Subcutaneous abdominal adipose tissue (tissue), 5 donors: ENCODE measurements at regions not wholly inside any gene's neighbourhood (a gene's known extent, or its start where the extent isn't known, plus 50 kb on each side); places are given as distances from the start of the nearest gene placed in this dataset.
"Not testable (repeated sequence)": the region's sequence is repeated elsewhere in the genome, so short reads cannot be mapped to it uniquely, and the experiment has no call there.

Experiments
- H3K27ac ChIP-seq: one replicate; pipeline ENCODE4 v1.7.0; 2013; ENCODE audit warnings: low read depth, mild to moderate bottlenecking, inconsistent platforms, low read length, moderate library complexity
- H3K27me3 ChIP-seq, 5 donors: one replicate each; pipeline ENCODE4 v1.7.0; 2013; ENCODE audit warnings: low read length in 5 of 5, inconsistent platforms in 1 of 5; ENCODE audit not compliant: control insufficient read depth in 5 of 5, insufficient read depth in 4 of 5
- H3K36me3 ChIP-seq, 5 donors: one replicate each; pipeline ENCODE4 v1.7.0; 2013; ENCODE audit warnings: low read length in 5 of 5; ENCODE audit not compliant: control insufficient read depth in 5 of 5, insufficient read depth in 5 of 5
- H3K4me1 ChIP-seq, 5 donors: one replicate each; pipeline ENCODE4 v1.7.0; 2013; ENCODE audit warnings: low read length in 5 of 5, mild to moderate bottlenecking in 3 of 5, moderate library complexity in 1 of 5; ENCODE audit not compliant: control insufficient read depth in 5 of 5, insufficient read depth in 5 of 5
- H3K4me3 ChIP-seq, 5 donors: one replicate each; pipeline ENCODE4 v1.7.0; 2013; ENCODE audit warnings: low read length in 5 of 5, low read depth in 1 of 5
- H3K9ac ChIP-seq, 5 donors: one replicate each; pipeline ENCODE4 v1.7.0; 2013; ENCODE audit warnings: low read length in 5 of 5, mild to moderate bottlenecking in 4 of 5, moderate library complexity in 3 of 5
- H3K9me3 ChIP-seq, 5 donors: one replicate each; pipeline ENCODE4 v1.7.0; 2013; ENCODE audit warnings: low read length in 5 of 5; ENCODE audit not compliant: control insufficient read depth in 5 of 5
- donor health status: healthy.
- donor health status: healthy.
- donor health status: healthy.
- donor health status: healthy.
- donor health status: healthy.

GRCh38 chr14:48251290-48251689 is 575.9 kb upstream of the MDGA2 start:
- no peak overlapping the region for H3K9ac ChIP-seq
- H3K9me3 ChIP-seq = no peaks in the 10 kb centered on the region
- no peak overlapping the region for H3K27ac ChIP-seq
- H3K36me3 ChIP-seq = no peaks in the 10 kb centered on the region
- no peaks in the 10 kb centered on the region for H3K4me1 ChIP-seq
- H3K4me3 ChIP-seq = no peak overlapping the region
- H3K27me3 ChIP-seq = no peaks in the 10 kb centered on the region

DNA sequence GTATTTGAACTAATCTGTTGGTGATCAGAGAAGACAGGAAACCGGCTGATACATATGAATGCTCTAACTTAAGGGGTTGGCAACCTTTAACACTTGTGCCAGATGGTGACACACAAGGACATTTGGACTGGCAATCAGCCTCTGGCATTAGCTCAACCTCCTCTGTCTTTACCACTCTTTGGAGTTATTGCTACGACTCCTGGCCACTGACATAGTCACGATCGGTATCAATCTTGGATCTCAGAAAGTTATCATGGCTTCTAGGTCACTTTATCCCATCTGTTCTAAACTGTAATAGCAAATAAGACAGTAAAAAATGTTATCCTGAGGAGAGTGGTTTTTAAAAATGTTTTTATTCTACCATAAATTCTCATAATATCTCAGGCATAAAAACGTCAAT is 575.2 kb upstream of the MDGA2 start:
- Histone ChIP-seq H3K27me3 (no peaks in the 10 kb centered on the region), H3K27ac (no peak overlapping the region), H3K9ac (no peak overlapping the region), H3K9me3 (no peaks in the 10 kb centered on the region), H3K4me3 (no peak overlapping the region), H3K4me1 (no peaks in the 10 kb centered on the region), H3K36me3 (no peaks in the 10 kb centered on the region)

DNA sequence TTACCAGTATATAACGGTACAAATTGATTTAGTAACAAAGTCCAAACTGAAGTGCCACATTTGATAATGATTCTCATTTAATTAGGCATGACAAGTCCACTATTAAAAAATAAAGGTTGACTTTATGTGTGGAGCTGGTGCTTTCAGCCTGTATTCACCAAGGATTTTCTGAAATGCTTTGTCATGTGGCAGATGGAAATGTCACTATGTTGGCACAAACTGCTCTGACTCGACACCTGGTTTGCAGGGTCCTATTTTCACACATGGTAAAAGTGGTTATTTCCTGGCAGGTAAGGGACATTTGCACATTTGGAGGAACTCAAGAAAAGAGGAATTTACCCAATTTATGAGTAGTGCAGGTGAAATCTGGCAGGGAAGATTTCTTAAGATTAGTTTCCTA is 572.6 kb upstream of the MDGA2 start:
- no peak overlapping the region for H3K4me3 ChIP-seq

DNA sequence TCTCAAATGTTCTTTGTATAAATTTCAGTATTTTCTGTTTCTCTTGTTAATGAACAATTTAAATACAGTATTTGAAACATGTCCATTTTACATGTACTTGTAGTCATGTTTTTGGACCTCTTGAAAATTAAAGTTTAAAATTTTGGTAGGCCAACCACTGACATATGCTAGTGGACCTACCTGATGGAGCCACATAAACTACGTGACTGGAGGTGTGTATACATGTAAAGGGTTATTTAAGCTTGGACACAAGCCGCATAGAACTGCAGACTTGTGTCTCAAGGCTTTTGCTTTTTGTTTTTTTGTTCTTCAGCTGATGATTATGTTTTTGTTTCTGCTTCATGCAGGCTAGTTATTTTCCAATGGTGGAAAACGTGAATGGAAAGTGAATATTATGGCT is 568.5 kb upstream of the MDGA2 start:
- H3K4me1 ChIP-seq = no peaks in the 10 kb centered on the region
- no peaks in the 10 kb centered on the region for H3K36me3 ChIP-seq
- no peaks in the 10 kb centered on the region for H3K27me3 ChIP-seq
- H3K4me3 ChIP-seq = no peak overlapping the region
- no peaks in the 10 kb centered on the region for H3K9me3 ChIP-seq
- no peak overlapping the region for H3K9ac ChIP-seq
- H3K27ac ChIP-seq = no peak overlapping the region

More for the DNA sequence above, 572.6 kb upstream of the MDGA2 start:
- no peak overlapping the region for H3K9ac ChIP-seq
- no peaks in the 10 kb centered on the region for H3K4me1 ChIP-seq
- H3K27ac ChIP-seq = no peak overlapping the region
- no peaks in the 10 kb centered on the region for H3K27me3 ChIP-seq
- no peaks in the 10 kb centered on the region for H3K36me3 ChIP-seq
- H3K9me3 ChIP-seq = no peaks in the 10 kb centered on the region

DNA sequence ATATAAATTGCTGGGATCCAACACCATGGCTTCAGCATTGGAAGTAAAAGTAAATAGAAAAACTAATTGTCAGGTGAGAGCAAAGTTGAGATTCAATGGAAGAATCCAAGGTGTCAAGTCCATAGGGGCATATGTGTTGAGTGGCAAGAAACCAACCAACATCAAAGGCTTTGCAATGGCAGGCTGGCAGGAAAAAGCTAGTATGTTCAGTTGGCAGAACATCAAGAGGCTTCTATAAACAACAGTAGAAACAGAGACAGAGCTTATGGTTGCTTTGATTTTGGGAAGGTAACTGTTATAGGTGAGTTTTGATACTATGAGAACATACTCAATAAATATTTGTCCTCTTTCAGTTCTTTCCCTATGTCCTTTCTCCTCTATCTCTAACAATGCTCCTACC is 553.7 kb upstream of the MDGA2 start:
- no peak overlapping the region for H3K9ac ChIP-seq
- H3K27ac ChIP-seq = no peak overlapping the region
- no peaks in the 10 kb centered on the region for H3K9me3 ChIP-seq
- H3K36me3 ChIP-seq = no peaks in the 10 kb centered on the region
- no peaks in the 10 kb centered on the region for H3K27me3 ChIP-seq
- H3K4me3 ChIP-seq = no peak overlapping the region
- H3K4me1 ChIP-seq = no peaks in the 10 kb centered on the region

DNA sequence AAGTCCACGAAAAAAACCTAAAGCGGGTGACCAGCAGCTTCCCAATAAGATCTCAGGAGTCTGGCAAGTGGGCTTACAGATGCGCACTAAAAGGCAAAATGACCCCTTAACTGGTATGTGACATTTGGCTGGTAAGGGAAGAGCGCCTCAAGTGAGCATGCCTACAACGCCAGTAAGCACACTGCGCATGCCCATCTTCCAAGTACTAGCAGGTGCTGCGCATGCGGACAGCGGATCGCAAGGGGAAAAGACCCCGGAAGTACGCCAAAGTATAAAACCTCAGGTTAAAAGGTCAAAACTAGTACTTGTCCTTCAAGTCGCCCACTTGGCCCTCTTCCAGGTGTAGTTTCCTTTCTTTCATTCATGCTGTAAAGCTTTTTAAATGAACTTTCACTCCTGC is 518.5 kb upstream of the MDGA2 start:
- Histone ChIP-seq H3K9ac (no peak overlapping the region), H3K4me3 (no peak overlapping the region), H3K27ac (no peak overlapping the region), H3K9me3 (no peaks in the 10 kb centered on the region), H3K27me3 (no peaks in the 10 kb centered on the region), H3K4me1 (no peaks in the 10 kb centered on the region), H3K36me3 (no peaks in the 10 kb centered on the region)

DNA sequence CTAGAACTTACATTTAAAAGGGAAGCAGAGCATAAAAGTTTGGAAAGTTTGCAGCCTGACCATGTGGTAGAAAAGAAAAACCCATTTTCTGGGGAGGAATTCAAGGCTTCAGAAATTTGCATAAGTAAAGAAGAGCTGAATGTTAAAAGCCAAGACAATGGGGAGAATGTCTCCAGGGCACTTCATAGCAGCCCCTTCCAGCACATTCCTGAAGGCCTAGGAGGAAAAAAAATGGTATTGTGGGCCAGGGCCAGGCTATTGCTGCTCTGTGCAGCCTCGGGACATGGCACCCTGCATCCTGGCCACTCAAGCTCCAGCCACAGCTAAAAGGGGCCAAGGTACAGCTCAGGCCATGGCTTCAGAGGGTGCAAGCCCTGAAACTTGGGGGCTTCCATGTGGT is 474.2 kb upstream of the MDGA2 start:
- not testable (repeated sequence) for H3K36me3 ChIP-seq, H3K27ac ChIP-seq, H3K27me3 ChIP-seq, H3K9ac ChIP-seq, H3K4me3 ChIP-seq, H3K9me3 ChIP-seq, H3K4me1 ChIP-seq

GRCh38 chr14:48140804-48141203 is 465.4 kb upstream of the MDGA2 start:
- Histone ChIP-seq H3K27ac (no peak overlapping the region), H3K4me1 (peaks cover 0 to 5% (median 0%) of the 10 kb centered on the region in 5 donors), H3K4me3 (no peak overlapping the region), H3K27me3 (no peaks in the 10 kb centered on the region), H3K9ac (no peak overlapping the region), H3K9me3 (no peaks in the 10 kb centered on the region), H3K36me3 (no peaks in the 10 kb centered on the region)

GRCh38 chr14:48129472-48129871 is 454.1 kb upstream of the MDGA2 start:
- Histone ChIP-seq H3K4me1 (no peaks in the 10 kb centered on the region), H3K27ac (no peak overlapping the region), H3K4me3 (no peak overlapping the region), H3K36me3 (no peaks in the 10 kb centered on the region), H3K9ac (no peak overlapping the region), H3K27me3 (no peaks in the 10 kb centered on the region), H3K9me3 (no peaks in the 10 kb centered on the region)

DNA sequence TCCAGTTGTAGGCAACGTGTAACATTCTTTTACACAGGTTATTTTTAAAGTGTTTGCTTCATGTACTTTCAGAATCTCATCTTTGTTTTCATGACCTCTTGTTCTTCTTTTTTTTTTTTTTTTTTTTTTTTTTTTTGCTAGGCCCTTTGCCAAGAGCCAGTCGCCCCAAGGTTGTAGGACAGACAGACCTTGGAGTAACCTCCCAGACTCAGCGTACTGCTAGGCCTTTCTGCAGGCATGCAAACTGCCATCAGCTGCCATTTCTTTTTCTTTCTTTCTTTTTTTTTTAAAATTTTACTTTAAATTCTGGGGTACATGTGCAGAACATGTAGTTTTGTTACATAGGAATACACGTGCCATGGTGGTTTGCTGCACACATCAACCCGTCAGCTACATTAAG is 452.3 kb upstream of the MDGA2 start:
- Histone ChIP-seq H3K9me3 (no peaks in the 10 kb centered on the region), H3K4me3 (no peak overlapping the region), H3K27ac (no peak overlapping the region), H3K27me3 (no peaks in the 10 kb centered on the region), H3K36me3 (no peaks in the 10 kb centered on the region), H3K4me1 (no peaks in the 10 kb centered on the region), H3K9ac (no peak overlapping the region)

DNA sequence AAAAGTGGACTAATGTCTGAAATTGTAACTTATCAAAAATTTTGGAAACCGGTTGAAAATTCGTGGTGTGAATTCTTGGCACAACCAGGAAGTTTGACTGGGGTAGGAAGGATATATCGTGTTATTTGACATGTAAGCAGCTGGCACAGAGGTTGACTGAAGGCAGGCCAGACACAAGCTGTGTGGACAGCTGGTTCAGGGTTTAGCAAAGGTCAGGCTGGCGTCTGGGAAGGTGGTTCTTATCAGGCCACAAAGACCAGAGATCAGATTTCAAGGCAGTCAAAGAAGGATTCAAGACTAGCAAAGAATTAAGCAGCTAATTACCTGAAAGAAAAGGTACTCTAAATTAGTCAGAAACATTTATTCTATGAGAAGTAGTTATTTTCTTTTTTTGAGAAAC is 450.2 kb upstream of the MDGA2 start:
- no peaks in the 10 kb centered on the region for H3K9me3 ChIP-seq
- H3K9ac ChIP-seq = no peak overlapping the region
- H3K27me3 ChIP-seq = no peaks in the 10 kb centered on the region

More for the DNA sequence above, 450.2 kb upstream of the MDGA2 start:
- Histone ChIP-seq H3K36me3 (no peaks in the 10 kb centered on the region), H3K27ac (no peak overlapping the region), H3K4me3 (no peak overlapping the region), H3K4me1 (no peaks in the 10 kb centered on the region)
